GM19193 (cell line): ENCODE measurements at regions not wholly inside any gene's neighbourhood (a gene's known extent, or its start where the extent isn't known, plus 50 kb on each side); places are given as distances from the start of the nearest gene placed in this dataset.

Experiments used
- POLR2A ChIP-seq: IDR thresholded peaks from 4 replicates; pipeline ENCODE4 v1.6.1; 2011; ENCODE audit not compliant: insufficient read depth, insufficient read length; ENCODE audit errors: extremely low read depth

DNA sequence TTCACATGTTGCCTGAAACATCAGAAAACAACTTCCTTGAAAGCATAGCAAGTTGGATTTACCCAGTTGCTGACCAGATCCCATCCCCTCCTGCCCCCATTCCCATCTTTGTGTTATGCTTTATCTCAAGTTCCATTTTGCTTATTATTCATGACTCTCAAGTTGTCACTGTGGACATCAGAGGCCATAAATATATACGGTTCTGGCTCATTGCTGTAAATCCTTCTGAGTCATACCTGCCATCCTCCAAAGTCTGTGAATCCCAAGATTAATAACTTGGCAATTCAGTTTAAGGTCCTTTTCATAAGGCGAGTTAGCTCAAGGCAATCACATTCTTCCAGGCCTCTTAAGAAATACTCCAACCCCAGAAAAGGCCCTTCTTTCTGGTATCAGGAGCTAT, 126.2 kb upstream of the C2CD4B start:
- TF ChIP-seq POLR2A = no peak

DNA sequence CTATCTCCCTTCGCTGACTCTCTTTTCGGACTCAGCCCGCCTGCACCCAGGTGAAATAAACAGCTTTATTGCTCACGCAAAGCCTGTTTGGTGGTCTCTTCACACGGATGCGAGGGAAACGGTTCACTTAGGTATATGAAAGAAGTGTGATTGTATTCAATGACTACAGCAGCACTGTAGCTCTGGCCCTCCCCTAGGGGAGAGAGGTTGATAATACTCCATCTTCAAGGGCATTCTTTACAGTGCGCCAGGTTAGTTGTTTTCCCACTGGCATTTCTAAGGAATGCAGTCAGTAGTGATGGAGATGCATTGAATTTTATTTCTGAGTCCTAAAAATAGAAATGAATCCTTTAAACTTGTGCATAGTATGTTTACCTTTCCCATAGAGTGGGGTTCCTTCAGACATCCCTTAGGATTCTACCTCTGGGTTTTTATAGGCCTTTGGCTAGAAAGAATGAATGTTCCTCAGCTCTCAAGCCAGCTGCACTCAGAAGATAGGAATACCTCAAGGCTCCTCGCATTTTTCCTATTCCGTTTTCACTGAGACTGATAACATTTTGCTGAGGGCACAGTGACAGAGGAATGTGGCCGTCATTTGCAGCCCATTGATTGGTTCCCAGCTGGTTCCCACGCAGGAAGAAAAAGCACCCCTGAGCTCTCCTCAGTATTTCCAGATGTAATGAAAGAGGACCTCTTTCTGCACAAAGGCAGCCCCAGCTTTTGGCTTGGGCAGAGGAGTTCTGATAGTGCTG, 131.8 kb upstream of the C2CD4B start:
- no peak for TF ChIP-seq POLR2A

DNA sequence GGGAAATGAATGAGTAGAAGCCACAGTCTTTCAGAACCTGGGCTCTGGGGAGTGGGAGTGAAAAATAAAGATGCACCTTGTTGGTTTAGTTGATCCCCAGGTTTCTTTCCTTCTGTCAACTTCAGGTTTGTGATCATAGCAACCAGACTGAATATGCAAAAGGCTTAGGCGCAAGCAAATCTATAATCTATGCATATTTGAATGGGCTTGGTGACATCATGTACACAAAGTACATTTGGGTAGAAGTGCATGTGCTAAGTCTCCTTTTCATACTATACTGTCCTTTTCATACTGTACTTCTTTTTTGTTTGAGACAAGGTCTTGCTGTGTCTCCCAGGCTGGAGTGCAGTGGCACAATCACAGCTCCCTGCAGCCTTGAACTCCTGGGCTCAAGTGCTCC, 132.4 kb upstream of the C2CD4B start:
- no peak for TF ChIP-seq POLR2A

DNA sequence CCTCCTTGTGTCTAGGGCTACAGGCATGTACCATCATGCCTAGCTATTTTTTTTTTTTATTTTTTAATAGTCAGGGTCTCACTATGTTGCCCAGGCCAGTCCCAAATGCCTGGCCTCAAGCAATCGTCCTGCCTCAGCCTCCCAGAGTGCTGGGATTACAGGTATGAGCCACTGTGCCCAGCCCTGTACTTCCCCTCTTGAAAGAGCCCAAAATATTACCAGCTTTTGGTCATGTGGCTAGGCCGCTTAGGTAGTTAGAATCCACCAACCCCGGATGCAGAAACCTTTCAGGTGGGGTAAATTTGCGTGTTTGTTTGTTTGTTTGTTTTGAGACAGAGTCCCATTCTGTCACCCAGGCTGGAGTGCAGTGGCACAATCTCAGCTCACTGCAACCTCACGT, 132.8 kb upstream of the C2CD4B start:
- TF ChIP-seq POLR2A = no peak

DNA sequence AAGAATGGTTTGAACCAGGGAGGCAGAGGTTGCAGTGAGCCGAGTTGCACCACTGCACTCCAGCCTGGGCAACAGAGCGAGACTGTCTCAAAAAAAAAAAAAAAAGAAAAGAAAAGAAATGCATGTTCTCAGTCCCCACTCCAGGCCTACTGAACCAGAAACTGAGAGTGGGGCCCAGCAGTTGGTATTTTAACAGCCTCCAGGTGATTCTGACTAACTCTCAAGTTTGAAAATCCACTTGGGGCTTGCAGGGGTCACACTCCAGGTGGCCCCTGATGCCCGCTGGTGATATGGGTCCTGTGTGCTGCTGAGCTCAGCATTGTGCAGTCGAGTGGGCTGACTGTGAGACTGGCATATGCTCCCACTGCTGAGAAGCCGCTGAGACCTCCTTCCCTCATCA, 133.7 kb upstream of the C2CD4B start:
- no peak for TF ChIP-seq POLR2A

DNA sequence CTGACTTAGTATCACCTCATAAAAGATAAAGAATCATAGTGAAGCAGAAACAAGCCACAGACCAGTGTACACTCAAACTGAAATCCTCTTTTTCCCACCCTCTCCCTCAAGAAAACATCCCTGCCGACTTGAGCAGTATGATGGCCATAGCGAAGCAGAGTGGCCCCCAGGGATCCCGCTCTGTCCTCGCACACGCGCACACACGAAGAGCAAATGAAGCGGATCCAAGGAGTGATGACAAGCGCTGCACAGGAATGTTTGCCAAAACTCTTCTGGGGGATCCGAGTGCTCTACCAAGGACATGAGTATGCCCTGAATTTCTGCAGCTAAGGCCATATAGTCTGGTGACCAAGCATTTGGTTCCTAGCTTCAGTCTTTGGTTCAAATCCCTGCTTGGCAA, 134.5 kb upstream of the C2CD4B start:
- TF ChIP-seq POLR2A = no peak

DNA sequence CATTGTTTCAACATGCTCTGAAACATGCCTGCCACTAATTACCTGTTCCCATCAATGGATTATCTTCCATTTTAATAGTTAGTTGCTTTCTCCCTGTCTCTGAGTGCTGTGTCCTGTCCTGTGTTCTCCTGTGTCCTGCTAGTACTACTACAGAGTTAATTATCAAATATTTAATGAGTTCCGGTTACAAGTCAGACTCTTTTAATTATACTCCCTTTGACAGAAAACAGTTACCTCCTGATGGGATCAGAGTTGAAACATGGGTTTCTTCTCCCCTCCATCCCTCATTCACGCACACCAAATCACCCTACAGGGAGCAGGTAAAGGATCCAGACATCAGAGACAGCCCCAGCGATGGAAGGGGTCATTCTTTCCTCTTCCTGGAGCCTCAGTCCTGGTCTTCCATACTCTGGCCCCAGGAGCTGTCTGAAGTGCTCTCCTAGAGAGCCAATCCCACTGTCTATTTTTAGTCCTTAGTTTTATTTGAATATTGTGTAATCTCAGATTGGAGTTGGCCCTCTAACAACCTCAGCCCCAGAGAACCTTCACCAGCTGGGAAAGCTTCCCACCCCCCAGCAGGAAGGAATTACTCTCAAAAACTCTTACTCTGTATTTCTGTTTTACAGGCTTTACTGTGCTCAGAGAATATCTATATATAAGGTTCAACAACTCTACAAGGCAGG, 137.0 kb upstream of the C2CD4B start:
- no peak for TF ChIP-seq POLR2A

DNA sequence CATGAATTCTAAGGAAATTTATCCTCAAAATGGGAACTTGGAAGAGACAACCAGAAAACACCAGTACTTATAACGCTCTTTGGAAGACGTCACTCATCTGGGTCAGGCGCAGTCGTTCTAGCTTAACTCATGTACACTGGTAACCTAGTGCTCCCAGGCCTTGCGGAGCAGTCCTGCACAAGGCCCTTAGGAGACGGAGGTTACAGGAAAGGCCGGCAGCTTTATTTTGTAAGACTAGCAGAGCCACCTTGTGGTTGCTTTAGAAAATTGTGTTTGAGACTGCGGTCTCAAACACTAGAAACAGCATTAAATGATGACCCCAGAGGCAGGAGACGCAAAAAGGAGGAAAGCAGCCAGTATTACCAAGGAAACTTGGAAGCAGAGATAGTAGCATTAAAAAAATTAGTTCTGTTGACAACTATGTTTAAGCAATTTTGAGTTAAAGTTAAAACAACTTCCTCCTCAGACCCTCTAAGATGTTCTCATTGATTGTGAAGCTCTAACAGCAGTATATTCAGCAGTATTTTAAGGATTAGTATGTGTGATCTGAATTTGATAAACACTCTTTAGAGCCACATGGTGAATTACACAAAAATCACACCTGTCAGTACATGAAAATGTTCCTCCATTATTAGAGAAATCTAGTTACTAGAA, 141.9 kb upstream of the C2CD4B start:
- no peak for TF ChIP-seq POLR2A

DNA sequence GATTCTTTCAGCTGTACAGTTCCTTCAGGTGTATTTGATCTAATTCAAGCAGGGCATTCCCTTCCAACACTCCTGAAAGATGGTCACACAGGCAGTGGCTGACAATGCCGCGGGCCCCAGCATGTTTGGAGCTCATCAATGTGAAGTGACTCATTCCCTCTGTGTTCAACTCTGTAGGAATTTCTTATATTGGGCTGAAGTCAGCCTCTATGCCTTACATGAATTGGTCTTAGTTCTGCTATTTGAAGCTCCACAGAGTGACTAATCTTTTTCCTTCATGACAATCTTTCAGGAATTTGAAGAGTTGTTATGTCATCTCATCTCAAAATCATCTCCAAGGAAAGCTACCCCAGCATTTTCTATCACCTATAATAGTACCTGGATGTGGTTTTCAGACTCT, 142.5 kb upstream of the C2CD4B start:
- no peak for TF ChIP-seq POLR2A

DNA sequence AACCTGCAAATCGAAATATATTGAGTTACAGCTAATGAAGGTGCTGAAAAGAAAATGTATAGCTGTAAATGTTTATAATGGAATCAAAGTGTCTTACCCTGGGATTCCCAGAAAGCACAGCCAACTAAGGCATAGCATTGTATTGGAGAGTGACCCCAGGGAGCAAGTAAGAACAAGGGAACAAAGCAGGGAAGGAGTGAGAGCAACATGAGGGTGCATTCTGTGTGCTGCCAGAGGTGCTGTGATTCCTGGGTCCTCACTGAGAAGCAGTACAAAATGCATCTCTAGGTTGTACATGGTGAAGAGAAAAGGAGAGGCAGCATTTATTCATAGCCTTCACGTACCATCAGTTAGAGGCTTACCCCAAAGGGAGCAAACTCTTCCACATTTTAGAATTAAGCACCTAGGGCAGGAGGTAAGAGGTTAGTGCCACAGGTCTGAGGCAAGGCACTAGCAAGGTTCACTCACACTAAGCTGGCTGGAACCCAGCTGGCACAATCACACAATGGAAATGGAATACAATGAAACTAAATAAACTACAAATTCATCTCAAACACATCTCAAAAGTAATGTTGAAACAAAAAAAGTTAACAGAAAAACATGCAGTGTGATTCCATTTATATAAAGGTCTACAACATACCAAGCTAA, 151.5 kb upstream of the C2CD4B start:
- TF ChIP-seq POLR2A = no peak

DNA sequence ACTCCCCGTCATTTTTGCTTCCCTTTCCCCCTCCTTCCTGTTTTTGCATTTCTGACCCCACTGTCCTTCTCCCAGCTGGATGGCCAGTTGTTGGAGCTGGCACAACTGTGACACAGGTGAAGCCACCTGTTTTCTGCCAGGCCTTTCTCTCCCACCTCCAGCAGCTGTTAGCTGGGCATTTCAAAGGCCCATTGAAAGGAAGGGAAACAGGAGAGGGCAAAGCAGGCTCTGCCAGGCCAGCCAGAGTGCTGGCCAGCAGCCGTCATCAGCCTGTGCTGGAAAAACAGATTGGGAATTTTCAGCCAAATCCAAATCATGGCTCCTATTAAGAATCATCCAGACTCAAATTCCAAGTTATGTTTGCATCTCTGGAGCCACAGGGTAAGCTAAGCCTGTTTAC, 155.2 kb upstream of the C2CD4B start:
- no peak for TF ChIP-seq POLR2A

DNA sequence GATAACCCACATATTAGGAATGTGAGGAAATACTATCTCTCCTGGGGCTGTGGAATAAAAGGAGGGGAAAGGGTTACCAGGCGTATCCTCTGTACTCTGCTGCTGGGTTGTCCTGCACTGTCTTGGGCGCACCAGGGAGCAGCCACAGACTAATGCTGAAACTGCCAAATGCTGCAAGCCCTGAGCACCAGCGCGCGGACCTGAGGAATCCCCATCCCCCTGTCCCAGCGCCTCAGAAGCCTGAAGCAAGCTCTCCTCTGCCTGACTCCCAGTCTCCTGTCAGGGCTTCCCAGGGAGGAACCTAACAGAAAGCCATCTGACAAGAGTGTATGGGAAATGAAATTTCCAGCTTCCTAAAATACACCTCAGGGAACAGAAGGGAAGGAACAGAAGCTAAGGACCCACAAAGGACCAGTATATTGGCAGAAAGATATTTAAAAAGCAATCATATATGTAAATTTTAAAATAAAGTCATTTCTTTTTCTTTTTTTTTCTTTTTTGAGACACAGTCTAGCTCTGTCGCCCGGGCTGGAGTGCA, 158.3 kb upstream of the C2CD4B start:
- no peak for TF ChIP-seq POLR2A

DNA sequence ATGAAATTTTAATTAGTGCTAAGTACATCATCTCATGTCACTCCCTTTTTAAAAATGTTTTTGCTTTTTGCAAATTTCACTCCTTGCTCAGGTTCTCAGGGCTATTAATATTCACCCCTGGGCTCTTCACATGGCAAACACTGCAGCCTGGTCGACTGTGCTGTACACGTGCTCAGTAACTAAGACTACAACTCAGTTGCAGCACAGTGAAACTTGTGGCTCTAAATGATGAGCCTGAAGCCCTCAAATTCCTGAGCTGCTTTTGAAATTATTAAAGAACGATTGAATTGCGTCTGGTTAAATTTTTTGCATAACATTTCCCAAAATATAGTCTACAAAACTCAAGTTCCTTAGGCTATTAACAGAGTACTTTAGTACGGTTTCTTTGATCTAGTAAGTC, 159.3 kb upstream of the C2CD4B start:
- TF ChIP-seq POLR2A = no peak

DNA sequence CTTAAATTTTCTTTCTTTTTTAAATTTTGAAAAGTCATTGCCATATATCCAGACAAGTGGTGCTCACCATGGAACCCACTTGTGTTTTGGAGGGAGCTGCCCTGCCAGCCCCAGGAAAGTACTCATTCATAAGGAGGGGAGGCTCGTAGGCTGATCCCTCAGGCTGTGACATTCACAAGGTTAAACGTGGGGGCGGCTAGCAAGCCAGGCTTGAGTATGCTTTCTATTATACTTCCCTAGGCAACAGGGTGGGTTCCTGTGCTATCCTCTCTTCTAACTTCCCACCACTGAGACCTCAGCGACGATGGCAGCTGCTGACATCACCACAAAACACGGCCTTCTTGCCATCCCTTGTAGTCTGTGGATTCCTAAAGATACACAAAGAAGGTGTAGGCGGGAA, 160.5 kb upstream of the C2CD4B start:
- no peak for TF ChIP-seq POLR2A

DNA sequence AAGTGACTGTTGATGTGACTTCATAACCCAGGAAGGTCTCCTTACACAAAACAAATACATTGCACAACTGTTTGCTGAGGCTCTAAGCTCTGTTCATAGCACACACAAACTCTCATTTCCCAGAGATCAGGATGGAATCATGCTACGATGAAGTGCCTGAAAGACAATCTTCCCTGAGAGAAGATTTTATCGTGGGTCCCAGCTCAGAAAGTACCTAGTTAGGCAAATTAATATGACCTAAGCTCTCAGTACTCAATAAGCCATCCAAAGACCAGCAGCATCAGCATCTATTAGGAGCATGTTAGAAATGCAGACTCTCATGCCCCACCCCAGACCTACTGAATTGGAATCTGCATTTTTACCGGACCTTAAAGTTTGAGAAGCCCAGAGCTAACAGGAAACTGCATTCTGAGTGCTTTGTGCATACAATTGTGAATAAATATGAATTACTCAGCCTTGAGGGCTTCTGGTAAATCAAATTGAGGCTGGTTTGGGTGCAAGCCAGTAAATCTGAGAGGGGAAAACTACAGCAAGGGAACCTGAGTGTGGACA, 161.5 kb upstream of the C2CD4B start:
- no peak for TF ChIP-seq POLR2A
